Ammon's horn (tissue), 1 donor: ENCODE measurements at regions not wholly inside any gene's neighbourhood (a gene's known extent, or its start where the extent isn't known, plus 50 kb on each side); places are given as distances from the start of the nearest gene placed in this dataset.

ENCODE experiments used
- DNase-seq: peaks from one replicate; pipeline ENCODE4 v3.0.0-alpha.2; 2016; ENCODE audit warnings: low spot score

GRCh38 chr10:61000769-61001730 lies 57.1 kb upstream of the RHOBTB1 start:
- DNase-seq = peak; percentile 52

GRCh38 chr10:60998932-60999331 lies 54.9 kb upstream of the RHOBTB1 start:
- DNase-seq = no peak

- DNase-seq = no peak
Measured at GRCh38 chr10:60994128-60994527, 50.1 kb upstream of the RHOBTB1 start.
